Fibroblast of lung (primary cell): ENCODE measurements at regions not wholly inside any gene's neighbourhood (a gene's known extent, or its start where the extent isn't known, plus 50 kb on each side); places are given as distances from the start of the nearest gene placed in this dataset.

Experiments used
- DNase-seq, 2 donors: peaks; one replicate each; pipeline versions ENCODE4 v3.0.0 to v3.0.0-alpha.2; 2010; ENCODE audit warnings: low read depth in 2 of 2
- H2AFZ ChIP-seq: 2 replicates; pipeline ENCODE4 v1.5.1; 2012; ENCODE audit warnings: low read length, control low read depth, inconsistent platforms
- H3K27ac ChIP-seq: 2 replicates; pipeline ENCODE4 v1.5.1; 2011; ENCODE audit warnings: low read length, control low read depth; ENCODE audit not compliant: insufficient read depth
- H3K27me3 ChIP-seq: 2 replicates; pipeline ENCODE4 v1.5.1; 2011; ENCODE audit warnings: mild to moderate bottlenecking, low read length; ENCODE audit not compliant: control insufficient read depth, insufficient read depth
- H3K36me3 ChIP-seq: 2 replicates; pipeline ENCODE4 v1.5.1; 2011; ENCODE audit warnings: low read length; ENCODE audit not compliant: control insufficient read depth, insufficient read depth
- H3K4me1 ChIP-seq: 2 replicates; pipeline ENCODE4 v1.5.1; 2011; ENCODE audit warnings: low read length; ENCODE audit not compliant: control insufficient read depth, insufficient read depth; ENCODE audit errors: extremely low read depth
- H3K4me2 ChIP-seq: 2 replicates; pipeline ENCODE4 v1.5.1; 2011; ENCODE audit warnings: low read length, control low read depth; ENCODE audit not compliant: insufficient read depth; ENCODE audit errors: extremely low read depth
- H3K4me3 ChIP-seq, 4 experiments: fragments of 200-600 bp in 1 of 4; sonication (generic) in 1 of 4; replicated peaks in 1 of 4; 2 replicates each; pipeline ENCODE4 v1.5.1; 2011 to 2016; ENCODE audit warnings: low read length in 4 of 4, low read depth in 3 of 4, mild to moderate bottlenecking in 3 of 4, control low read depth in 2 of 4, inconsistent platforms in 1 of 4, mixed read lengths in 1 of 4; ENCODE audit not compliant: insufficient read depth in 1 of 4; ENCODE audit errors: control extremely low read depth in 1 of 4
- H3K79me2 ChIP-seq: 2 replicates; pipeline ENCODE4 v1.5.1; 2012; ENCODE audit warnings: mild to moderate bottlenecking, low read length, inconsistent platforms; ENCODE audit not compliant: control insufficient read depth, insufficient read depth
- H3K9ac ChIP-seq: 2 replicates; pipeline ENCODE4 v1.5.1; 2011; ENCODE audit warnings: mild to moderate bottlenecking, low read length, control low read depth; ENCODE audit not compliant: insufficient read depth
- H3K9me3 ChIP-seq: 2 replicates; pipeline ENCODE4 v1.5.1; 2012; ENCODE audit warnings: low read depth, low read length; ENCODE audit not compliant: control insufficient read depth, insufficient read depth
- H4K20me1 ChIP-seq: 2 replicates; pipeline ENCODE4 v1.5.1; 2011; ENCODE audit warnings: low read length; ENCODE audit not compliant: control insufficient read depth, insufficient read depth; ENCODE audit errors: extremely low read depth
- EZH2 ChIP-seq: IDR thresholded peaks from 2 replicates; pipeline ENCODE4 v1.5.1; 2012; ENCODE audit warnings: low read length, control low read depth, mild to moderate bottlenecking; ENCODE audit errors: missing control alignments
- TF ChIP-seq, protein P1 (sequence below), 2 donors: IDR thresholded peaks in 1 of 2; conservative IDR thresholded peaks in 1 of 2; 1 replicate in 1 of 2; 2 replicates in 1 of 2; pipeline ENCODE4 v1.5.1; 2011 to 2012; ENCODE audit warnings: low read length in 2 of 2, control low read depth in 1 of 2, inconsistent platforms in 1 of 2, low read depth in 1 of 2, mild to moderate bottlenecking in 1 of 2

DNA sequence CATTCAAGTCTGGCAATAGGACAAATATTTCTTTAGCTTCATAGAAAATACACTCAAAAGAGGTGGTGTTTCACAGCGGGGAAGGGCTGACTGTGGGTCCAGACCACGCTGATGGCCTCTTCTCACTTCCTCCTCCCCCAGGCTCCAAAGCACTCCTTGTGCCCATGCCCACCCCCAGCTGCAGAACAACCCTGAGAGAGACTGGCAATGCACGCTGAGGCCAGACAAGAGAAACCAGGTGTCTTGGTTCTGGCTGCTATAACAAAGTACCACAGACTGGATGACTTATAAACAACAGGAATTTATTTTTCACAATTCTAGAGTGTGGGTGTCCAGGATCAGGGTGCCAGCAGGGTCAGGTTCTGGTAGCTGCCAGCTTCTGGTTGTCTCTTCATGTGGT lies 386.1 kb downstream of the FBXW7 start:
- Histone ChIP-seq H3K27me3 (no peaks in the 10 kb centered on the region), H3K4me1 (no peaks in the 10 kb centered on the region), H2AFZ (no peak overlapping the region), H4K20me1 (no peaks in the 10 kb centered on the region), H3K4me2 (no peak overlapping the region), H3K36me3 (no peaks in the 10 kb centered on the region), H3K79me2 (no peaks in the 10 kb centered on the region), H3K27ac (no peak overlapping the region), H3K9ac (no peak overlapping the region), H3K9me3 (no peaks in the 10 kb centered on the region), H3K4me3 (no peak overlapping the region)
- no peak for DNase-seq
- no peak for TF ChIP-seq EZH2
- TF ChIP-seq, protein P1, sequence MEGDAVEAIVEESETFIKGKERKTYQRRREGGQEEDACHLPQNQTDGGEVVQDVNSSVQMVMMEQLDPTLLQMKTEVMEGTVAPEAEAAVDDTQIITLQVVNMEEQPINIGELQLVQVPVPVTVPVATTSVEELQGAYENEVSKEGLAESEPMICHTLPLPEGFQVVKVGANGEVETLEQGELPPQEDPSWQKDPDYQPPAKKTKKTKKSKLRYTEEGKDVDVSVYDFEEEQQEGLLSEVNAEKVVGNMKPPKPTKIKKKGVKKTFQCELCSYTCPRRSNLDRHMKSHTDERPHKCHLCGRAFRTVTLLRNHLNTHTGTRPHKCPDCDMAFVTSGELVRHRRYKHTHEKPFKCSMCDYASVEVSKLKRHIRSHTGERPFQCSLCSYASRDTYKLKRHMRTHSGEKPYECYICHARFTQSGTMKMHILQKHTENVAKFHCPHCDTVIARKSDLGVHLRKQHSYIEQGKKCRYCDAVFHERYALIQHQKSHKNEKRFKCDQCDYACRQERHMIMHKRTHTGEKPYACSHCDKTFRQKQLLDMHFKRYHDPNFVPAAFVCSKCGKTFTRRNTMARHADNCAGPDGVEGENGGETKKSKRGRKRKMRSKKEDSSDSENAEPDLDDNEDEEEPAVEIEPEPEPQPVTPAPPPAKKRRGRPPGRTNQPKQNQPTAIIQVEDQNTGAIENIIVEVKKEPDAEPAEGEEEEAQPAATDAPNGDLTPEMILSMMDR (conservative IDR thresholded peaks at IDR 0.05 in 1 of 2, IDR thresholded peaks at IDR 0.05 in 1 of 2; ENCODE audit: low read depth in 1 of 2, low read length in 2 of 2) = no peak

DNA sequence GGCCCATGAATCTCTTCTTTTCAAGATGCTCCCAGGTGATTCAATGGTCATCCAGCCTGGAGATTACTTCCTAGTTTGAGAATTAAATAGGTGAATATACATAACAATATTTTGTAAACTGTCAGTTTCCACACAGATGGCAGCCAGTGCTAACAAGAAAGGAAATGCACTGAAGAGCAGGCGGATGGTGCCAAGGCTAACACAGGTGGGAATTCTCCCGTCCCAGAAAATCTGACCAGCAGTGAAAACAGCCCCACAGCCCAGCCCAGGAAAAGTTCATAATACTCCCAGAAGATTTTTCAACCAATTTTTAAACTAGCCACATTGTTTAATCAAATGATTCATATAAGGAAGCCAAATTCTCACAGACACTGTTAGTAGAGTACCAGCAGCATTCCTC lies 387.2 kb upstream of the GATB start:
- no peaks in the 10 kb centered on the region for H3K36me3 ChIP-seq
- H3K4me2 ChIP-seq = no peak overlapping the region
- no peak overlapping the region for H3K27ac ChIP-seq
- H4K20me1 ChIP-seq = no peaks in the 10 kb centered on the region
- no peaks in the 10 kb centered on the region for H3K4me1 ChIP-seq
- no peak for DNase-seq
- H3K79me2 ChIP-seq = no peaks in the 10 kb centered on the region
- no peak overlapping the region for H2AFZ ChIP-seq
- TF ChIP-seq EZH2 = no peak
- TF ChIP-seq, protein P1 (conservative IDR thresholded peaks at IDR 0.05 in 1 of 2, IDR thresholded peaks at IDR 0.05 in 1 of 2; ENCODE audit: low read depth in 1 of 2, low read length in 2 of 2) = no peak
- H3K4me3 ChIP-seq = no peak overlapping the region
- no peaks in the 10 kb centered on the region for H3K27me3 ChIP-seq
- H3K9me3 ChIP-seq = no peaks in the 10 kb centered on the region
- no peak overlapping the region for H3K9ac ChIP-seq

DNA sequence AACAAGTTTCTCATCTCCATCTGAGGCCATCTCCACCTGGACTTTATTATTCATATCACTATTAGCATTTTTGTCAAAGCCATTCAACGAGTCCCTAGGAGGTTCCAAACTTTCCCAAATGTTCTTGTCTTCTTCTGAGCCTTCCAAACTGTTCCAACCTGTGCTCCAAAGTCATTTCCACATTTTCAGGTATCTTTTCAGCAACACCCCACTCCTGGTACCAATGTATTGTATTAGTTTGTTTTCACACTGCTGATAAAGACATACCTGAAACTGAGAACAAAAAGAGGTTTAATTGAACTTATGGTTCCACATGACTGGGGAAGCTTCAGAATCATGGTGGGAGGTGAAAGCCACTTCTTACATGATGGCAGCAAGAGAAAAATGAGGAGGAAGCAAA lies 385.4 kb upstream of the GATB start:
- Histone ChIP-seq H3K9me3 (no peaks in the 10 kb centered on the region), H3K79me2 (no peaks in the 10 kb centered on the region), H3K36me3 (no peaks in the 10 kb centered on the region), H3K4me3 (no peak overlapping the region), H3K9ac (no peak overlapping the region), H3K4me1 (no peaks in the 10 kb centered on the region), H3K27me3 (no peaks in the 10 kb centered on the region), H3K27ac (no peak overlapping the region), H4K20me1 (no peaks in the 10 kb centered on the region), H2AFZ (no peak overlapping the region), H3K4me2 (no peak overlapping the region)
- no peak for TF ChIP-seq EZH2
- TF ChIP-seq, protein P1 (conservative IDR thresholded peaks at IDR 0.05 in 1 of 2, IDR thresholded peaks at IDR 0.05 in 1 of 2; ENCODE audit: low read depth in 1 of 2, low read length in 2 of 2) = no peak
- no peak for DNase-seq
